Activated gamma-delta T cell (primary cell): ENCODE measurements at regions not wholly inside any gene's neighbourhood (a gene's known extent, or its start where the extent isn't known, plus 50 kb on each side); places are given as distances from the start of the nearest gene placed in this dataset.
"Not testable (repeated sequence)": the region's sequence is repeated elsewhere in the genome, so short reads cannot be mapped to it uniquely, and the experiment has no call there.

Source experiments
- DNase-seq: peaks from one replicate; lab custom pipeline; 2025; lab: John Stamatoyannopoulos, UW

DNA sequence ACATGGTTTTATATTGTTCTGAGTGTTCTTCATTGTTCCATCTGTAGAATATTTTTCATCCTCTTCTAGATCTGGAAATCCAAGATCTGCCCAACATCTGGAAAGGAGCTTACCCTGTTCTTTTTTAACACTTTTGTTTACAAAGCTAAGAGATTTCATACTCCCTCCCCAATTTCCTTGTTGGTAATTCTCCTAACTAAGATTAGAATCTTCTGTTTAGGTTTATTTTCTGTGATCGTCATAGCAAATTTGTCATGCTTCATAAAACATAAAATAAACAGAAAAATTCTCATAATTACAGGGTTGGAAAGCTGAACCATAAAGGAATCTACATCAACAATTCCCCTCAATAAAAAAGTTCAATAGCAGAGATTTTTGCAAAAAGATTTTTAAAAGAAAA lies 580.3 kb upstream of the CA10 start:
- DNase-seq, result no peak

DNA sequence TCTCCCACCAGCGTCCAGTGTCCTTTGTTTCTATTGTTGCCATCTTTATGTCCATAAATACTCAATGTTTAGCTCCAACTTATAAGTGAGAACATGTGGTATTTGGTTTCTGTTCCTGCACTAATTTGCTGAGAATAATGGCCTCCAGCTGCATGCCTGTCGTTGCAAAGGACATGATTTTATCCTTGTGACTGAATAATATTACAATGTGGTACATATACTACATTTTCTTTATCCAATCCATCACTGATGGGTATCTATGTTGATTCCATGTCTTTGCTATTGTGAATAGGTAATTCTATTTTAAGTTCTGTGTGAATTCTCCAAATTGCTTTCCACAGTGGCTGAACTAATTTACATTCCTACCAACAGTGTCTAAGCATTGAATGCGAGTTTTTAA lies 578.6 kb upstream of the CA10 start:
- DNase-seq, result no peak

DNA sequence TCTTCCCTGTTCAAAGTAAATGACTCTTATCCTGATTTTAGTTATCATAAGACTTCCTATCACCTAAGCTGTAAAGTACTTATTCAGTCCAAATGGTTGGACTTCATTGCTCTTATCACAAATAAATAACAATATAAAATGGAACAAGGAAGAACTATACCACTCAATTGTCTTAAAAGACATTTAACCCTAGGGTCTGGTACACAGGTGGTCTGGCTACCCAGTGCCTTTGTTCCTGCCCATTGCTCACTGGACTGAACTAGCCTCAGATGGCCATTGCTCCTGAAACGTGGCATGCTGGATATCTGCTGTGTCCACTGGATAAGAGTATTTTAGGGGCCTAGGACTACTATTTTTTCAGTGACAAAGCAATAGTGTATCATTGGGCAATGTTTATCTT lies 574.3 kb upstream of the CA10 start:
- no peak for DNase-seq

DNA sequence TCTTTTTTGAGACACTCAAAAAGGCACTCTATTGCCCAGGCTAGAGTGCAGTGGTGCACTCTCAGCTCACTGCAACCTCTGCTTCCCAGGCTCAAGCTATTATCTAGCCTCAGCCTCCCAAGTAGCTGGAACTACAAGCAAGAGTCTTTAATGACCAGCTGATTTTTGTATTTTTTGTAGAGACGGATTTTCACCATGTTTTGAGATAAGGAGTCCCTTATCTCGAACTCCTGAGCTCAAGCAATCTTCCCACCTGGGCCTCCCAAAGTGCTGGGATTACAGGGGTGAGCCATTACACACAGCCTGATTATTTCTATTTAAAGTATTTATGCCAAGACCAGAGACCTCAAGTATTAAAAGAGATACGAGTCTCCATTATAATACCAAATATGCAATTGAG lies 566.1 kb upstream of the CA10 start:
- no peak for DNase-seq

DNA sequence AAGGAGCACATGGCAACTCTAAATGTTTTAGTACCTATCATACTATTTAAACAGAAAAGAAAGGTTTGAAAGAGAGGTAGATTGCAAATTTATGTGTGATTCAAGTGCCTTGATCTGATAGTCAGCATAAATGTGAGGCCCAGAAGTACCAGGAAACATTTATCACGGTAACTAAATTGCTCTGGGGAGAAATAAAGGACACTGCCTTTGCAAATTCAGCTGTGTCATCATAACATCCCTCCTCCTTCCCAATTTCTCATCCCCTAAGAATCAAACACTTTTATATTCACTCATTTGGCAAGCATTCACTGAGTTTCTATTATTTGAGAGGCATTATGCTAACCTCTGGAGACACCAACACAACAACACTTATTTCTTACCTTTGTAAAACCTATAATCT lies 563.4 kb upstream of the CA10 start:
- no peak for DNase-seq

DNA sequence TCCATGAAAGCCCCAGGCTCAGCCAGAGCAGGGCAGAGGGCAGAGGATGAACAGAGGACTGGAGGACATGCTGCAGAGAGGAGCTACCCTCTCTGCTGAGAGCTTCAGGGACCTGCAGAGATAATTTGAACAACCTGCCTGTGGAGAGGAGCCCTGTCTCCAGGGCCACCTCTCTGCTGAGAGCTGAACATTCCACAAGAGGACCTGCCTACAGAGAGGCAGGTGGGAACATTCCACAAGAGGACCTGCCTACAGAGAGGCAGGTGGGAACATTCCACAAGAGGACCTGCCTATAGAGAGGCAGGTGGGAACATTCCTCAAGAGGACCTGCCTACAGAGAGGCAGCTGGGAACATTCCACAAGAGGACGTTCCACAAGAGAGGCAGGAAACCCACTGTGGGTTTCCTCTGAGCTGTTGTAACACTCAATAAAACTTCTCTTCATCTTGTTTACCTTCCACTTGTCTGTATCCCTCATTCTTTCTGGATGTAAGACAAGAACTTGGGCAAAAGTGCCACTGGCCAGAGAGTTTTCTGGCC lies 551.9 kb upstream of the CA10 start:
- DNase-seq, result no peak

DNA sequence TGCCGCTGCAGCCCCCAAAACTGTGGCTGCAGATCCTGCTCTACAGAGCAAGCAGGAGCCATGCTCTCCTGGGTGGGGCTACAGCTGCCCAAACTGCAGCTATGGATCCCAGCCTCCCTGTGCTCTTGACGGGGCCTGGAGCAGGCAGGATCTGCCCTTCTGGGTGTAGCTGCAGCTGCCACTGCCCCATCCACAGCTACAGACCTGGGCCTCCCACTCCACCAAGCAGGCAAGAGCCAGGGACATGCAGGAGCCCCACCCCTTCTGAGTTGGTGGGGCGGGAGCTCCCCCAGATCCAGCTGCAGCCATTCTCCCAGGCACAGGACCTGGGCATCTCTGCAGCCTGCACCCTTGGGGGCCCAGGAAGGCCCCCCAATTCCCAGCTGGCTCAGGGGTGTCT lies 551.2 kb upstream of the CA10 start:
- DNase-seq, result no peak

DNA sequence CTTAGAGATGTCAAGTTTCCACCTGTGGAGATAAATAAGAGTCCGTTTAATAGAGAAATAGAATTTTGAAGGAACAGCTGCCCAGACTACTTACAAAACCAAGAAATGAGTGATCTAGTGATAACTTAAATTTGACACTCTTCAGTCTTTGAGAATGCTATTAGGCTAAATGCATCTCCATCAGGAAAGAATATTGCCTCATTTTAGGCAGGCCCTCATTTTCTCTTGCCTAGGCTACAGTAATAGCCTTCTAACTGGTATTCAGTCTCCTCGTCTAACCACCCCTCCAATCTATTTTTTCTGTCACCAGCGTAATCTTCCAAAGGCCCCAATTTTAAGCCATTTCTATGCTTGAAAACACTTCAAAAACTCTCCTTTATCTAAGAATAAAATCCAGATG lies 537.8 kb upstream of the CA10 start:
- DNase-seq, result no peak

DNA sequence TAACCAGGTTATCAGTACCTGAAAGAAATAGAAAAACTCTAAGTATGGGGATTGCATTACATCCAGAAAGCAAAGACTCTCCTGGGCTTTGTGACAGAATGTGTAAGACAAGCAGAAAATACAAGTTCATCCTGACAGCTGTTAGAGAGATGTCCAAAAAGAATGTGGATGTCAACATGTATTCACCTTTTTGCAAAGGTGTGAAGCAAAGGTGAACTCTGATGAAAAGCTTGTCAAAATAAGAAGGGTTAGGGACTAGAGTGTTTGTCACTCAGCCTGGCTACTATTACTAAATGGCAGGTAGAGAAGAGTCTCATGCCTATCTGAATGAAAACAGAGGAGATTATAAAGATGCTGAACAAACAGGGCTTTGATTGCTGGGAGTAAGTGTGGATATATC lies 527.6 kb upstream of the CA10 start:
- DNase-seq, result no peak

DNA sequence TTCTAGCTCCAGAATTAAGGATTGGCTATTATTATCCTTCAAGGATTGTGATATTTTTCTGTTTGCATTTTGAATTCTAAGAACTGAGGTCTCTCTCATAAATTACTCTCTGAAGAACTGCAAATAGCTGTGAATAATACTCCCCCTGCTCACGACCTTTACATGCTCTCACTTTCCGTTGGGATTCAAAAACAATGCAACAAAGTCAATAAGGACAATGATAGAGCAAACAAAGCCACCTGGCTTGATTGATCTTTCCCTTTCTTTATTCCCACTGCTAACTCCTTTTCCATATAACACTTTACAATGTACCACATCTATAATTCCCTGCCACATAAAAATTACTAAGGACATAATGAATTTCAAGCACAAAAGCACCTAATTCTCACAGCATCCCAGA lies 523.0 kb upstream of the CA10 start:
- DNase-seq, result no peak

DNA sequence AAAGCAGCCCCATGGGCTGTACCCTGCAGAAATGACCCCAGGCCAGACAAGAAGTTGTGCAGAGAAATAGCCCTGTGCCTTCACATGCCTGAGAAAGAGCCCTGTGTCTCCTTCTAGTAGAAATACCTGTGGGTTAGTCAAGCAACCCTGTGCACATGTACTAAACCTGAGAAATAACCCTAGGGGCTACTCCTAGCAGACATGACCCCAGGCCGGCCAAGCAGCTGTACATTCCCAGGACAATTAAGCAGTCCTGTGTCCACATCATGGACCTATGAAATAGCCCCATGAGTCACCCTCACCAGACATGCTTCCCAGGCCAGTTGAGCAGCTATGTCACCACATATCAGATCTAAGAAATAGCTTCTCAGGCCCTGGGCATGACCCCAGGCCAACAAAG lies 519.7 kb upstream of the CA10 start:
- no peak for DNase-seq

DNA sequence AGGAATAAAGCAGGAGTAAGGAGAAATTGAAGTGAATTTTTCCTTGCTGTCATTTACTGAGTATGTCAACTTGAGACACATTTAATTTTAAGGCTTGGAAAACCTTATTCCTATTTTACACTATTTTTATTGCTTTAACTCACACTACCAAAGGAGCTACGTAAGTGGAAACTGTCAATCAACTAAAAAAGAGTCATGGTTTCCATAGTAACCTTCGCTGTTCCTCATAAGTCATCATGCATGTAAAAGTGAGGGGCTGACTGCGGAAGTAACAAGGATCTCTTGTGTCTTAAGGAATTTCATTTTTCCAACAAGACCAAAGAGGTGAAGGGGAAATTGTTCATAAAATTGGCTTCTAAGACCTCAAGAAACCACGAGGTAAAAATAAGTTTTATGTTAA lies 516.2 kb upstream of the CA10 start:
- DNase-seq, result no peak

DNA sequence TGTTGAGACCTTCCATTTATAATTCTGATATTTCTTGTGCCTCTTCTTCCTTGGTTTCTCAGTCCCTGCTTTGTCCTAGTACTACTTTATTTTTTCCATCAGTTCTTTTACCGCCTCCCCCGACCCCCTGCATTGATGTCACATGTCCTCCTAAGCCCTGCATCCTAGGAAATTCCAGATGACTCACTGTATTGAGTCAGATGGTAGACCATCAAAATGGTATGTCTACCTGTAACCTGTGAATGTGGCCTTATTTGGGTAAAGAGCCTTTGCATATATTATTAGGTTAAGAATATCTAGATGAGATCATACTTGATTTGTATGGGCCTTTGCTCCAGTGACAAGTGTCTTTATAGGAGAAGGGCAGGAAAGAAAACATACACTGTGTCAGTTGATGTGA lies 515.3 kb upstream of the CA10 start:
- DNase-seq, result no peak

DNA sequence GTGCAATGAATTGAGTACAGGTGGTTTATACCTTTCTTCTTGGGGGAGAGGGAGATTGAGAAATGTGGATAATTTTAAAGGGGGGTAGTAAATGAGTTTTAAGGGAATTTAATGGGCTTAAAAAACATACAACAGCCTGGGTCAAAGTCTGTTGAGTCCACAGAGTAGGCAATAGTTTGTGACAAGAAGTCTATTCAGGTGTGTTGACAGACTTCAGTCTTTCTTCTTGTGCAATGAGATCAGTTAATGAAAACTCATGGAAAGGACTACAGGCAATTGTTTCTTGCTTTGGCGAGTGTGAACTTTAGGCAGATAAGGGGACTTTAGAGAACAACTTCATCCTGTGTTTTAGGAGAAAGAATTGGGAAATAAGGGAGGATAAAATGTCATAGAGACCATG lies 507.8 kb upstream of the CA10 start:
- DNase-seq, result no peak

DNA sequence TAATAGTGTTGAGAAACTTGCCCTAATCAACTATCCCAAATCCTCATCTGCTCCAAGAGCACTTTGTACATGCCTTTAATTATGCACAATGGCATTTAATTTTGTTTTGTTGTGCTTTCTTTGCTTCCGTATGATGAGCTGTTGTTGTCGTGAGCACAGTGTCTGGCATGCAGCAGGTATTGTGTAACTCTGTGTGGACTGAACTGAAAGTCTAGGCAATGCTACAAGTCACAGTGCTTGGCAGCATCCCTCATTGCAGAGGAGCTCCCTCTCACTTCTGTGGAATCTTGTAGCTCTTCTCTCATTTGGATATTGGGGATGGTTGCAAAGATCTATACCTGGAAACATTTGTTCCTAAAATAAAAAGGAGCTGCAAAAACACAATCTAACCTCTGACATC lies 502.2 kb upstream of the CA10 start:
- DNase-seq, result no peak

DNA sequence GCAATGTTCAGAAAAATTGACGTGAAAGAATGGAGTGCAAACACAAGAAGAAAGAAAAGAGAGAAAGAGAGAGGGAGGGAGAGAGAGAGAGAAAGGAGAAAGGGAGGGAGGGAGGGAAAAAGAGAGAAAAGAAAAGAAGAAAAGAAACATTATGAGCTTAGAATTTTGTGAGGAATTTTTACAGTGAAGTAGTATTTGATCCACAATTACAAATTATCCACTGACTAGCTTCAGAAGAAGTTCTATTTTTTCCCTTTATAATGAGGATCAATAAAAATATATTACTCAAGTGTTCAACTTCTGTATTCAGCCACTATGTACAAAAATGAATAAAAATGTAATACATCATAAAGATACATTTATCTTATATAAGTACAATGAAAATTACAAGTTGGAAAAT lies 494.5 kb upstream of the CA10 start:
- no peak for DNase-seq

DNA sequence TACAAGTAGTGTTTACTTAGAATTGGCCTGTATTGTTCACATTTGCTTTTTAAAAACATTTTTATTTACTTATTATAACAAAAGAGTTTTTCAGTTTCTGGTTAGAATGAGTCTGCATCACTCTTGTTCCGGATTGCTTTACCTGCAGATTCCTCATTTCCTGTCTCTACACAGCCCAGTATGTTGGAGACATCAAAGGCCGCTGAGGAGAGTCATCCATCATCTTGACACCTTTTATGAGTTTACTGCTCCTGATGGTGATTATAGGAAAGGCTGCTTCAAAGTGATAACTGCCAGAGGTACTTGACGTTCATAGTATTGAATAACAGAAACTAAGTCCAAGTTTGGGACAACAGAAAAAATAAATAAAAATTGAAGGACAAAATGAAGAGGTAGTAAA lies 490.5 kb upstream of the CA10 start:
- DNase-seq, result no peak

DNA sequence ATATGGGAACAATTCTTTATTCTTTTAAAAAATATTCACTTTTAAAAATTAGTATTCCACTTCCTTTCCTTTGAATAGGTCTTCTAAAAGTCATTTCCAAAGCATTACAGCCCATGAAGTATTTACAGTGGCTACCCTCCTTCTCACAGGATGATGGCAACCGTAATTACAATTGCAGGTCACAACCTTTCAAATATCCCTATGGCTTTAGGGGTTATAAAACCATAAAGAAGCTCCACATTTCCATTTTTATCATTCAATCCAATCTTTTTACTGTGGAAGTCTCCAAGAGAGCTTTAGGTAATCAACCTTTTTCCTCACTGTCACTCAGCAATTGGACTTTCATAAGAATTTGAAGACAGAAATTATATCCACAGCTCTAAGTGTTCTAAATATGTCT lies 488.9 kb upstream of the CA10 start:
- DNase-seq, result no peak

DNA sequence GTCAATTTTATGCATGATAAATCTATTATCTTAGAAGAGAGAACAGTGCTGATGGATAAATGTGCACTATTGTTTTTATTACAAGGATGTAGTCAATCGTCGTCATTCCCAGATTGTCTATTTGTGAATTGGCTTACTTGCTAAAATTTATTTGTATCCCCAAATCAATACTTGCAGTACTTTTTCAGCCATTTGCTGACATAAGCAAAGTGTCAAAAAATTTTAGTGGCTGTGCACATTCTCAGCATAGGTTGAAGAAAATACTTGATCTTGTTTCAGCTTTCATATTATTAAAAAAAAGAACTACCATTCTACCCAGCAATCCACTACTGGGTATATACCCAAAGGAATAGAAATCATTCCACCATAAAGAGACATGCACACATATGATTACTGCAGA lies 477.9 kb upstream of the CA10 start:
- DNase-seq, result no peak

DNA sequence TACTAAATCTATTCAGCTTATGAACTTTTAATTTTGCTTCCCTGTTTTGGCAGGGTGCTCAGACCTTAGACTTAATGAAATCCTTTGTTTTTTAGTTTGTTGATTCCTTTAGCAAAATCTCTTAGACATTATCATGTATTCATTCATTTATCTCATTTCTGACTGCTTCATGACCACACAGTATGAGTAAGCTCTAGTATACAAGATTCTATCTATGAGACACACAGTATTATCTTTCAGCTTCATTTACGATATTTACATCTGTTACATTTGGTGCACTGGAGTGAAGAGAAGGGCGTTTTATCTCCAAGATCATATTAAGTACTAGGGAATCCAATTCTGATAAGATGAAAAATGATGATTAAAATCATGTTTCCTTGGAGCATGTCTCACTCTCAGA lies 448.1 kb upstream of the CA10 start:
- DNase-seq, result no peak

DNA sequence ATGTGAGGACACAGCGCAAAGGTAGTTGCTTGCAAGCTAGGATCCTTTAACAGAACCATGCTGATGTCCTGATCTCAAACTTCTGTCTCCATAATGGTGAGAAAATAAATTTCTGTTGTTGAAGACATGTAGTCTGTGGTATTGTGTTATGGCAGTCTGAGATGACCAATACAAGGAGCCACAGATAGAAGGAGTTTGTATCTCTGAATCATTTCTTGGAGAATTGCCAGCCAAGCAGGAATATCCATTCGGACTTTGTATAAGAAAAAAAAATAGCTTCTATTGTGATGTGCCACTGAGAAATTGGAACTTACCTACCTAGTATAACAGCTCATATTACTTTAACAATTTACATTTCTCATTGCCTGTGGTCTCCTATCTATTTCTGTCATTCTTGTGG lies 447.6 kb upstream of the CA10 start:
- DNase-seq, result no peak

DNA sequence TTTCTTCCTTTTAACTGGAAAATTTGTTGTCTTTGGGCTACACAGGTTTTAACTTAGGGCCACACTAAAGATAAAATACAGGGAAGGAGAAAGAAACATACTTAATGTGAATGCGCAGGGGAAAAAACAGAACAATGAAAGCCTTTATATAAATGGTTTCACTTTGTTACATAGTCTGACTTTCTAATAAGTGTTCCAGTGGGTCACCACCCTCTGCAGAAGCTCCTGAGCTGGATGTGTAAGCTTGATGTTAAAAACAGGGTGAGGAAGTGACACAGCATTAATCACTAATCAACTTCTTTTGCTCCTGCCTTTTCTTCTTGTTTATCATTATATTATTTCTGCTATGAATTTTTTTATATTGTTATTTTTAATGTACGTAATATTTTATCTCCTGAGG lies 445.6 kb upstream of the CA10 start:
- DNase-seq, result no peak

DNA sequence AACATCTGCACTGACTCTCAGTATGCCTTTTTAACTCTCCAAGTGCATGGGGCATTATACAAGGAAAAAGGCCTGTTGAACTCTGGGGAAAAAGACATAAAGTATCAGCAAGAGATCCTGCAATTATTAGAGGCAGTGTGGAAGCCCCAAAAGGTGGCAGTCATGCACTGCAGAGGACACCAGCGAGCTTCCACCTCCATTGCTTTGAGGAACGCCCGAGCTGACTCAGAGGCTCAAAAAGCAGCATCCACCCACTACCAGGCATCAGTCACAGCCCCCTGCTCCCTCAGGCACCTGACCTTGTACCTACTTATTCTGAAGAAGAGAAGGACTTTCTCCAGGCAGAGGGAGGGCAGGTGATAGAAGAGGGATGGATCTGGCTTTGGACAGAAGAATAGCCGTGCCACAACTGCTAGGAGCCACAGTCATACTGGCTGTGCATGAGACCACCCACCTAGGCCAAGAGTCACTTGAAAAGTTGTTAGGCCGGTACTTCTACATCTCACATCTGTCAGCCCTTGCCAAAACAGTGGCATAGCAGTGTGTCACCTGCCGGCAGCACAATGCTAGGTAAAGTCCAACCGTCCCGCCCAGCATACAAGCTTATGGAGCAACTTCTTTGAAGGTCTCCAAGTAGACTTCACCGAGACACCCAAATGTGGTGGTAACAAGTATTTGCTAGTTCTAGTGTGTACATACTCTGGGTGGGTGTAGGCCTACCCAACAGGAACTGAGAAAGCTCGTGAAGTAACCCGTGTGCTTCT lies 439.1 kb upstream of the CA10 start:
- not testable (repeated sequence) for DNase-seq

DNA sequence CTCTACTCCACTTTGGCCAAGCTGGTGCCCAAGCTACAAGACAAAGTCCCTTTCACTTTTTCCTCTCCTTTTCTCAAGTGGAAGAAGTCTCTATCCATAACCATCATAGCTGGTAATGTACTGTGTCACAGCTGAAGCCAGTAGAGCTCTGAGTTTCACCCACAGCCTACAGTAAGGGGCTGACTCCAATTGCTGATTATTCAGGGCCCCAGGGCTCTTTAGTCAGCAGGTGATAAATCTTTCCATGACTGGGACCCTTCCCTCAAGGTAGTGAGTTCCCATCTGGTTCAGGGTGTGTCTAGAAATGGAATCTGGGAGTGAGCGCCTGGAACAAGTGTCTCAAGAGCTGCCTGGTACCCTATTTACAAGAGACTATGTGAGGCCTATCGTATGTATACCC lies 436.0 kb upstream of the CA10 start:
- DNase-seq, result no peak
